ENCODE measurements at regions not wholly inside any gene's neighbourhood (a gene's known extent, or its start where the extent isn't known, plus 50 kb on each side); places are given as distances from the start of the nearest gene placed in this dataset.

GRCh38 chr6:43843097-43843645 is 73.2 kb downstream of the VEGFA start:
- DNase-seq, result no peak
- H3K4me1 ChIP-seq, result peaks cover 4 to 6% of the 10 kb centered on the region in 2 donors
- no peaks in the 10 kb centered on the region for H3K27me3 ChIP-seq
- TF ChIP-seq, protein P1, sequence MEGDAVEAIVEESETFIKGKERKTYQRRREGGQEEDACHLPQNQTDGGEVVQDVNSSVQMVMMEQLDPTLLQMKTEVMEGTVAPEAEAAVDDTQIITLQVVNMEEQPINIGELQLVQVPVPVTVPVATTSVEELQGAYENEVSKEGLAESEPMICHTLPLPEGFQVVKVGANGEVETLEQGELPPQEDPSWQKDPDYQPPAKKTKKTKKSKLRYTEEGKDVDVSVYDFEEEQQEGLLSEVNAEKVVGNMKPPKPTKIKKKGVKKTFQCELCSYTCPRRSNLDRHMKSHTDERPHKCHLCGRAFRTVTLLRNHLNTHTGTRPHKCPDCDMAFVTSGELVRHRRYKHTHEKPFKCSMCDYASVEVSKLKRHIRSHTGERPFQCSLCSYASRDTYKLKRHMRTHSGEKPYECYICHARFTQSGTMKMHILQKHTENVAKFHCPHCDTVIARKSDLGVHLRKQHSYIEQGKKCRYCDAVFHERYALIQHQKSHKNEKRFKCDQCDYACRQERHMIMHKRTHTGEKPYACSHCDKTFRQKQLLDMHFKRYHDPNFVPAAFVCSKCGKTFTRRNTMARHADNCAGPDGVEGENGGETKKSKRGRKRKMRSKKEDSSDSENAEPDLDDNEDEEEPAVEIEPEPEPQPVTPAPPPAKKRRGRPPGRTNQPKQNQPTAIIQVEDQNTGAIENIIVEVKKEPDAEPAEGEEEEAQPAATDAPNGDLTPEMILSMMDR (IDR thresholded peaks at IDR 0.05 in 4 of 5, conservative IDR thresholded peaks at IDR 0.05 in 1 of 5), result no peak
- TF ChIP-seq POLR2A (IDR thresholded peaks at IDR 0.05), result no peak
- no peak overlapping the region for H3K4me3 ChIP-seq
- H3K36me3 ChIP-seq, result no peaks in the 10 kb centered on the region
- ATAC-seq, result no peak
- no peak overlapping the region for H3K27ac ChIP-seq
- intact Hi-C loops (cut with DNase I; ENCODE audit: low total_unique reads) (no loop called here), in situ Hi-C loops (cut with MboI; ENCODE audit: low sequenced_read_pairs in 4 of 4) (no loop called here)
- H3K9me3 ChIP-seq, result no peaks in the 10 kb centered on the region

GRCh38 chr6:43842231-43842794 is 72.3 kb downstream of the VEGFA start:
- no peak for DNase-seq
- in situ Hi-C loops (cut with MboI; ENCODE audit: low sequenced_read_pairs in 4 of 4) (no loop called here), intact Hi-C loops (cut with DNase I; ENCODE audit: low total_unique reads) (no loop called here)
- Histone ChIP-seq H3K36me3 (no peaks in the 10 kb centered on the region), H3K4me1 (peaks cover 4 to 15% of the 10 kb centered on the region in 2 donors), H3K9me3 (no peaks in the 10 kb centered on the region), H3K4me3 (no peak overlapping the region), H3K27me3 (no peaks in the 10 kb centered on the region), H3K27ac (no peak overlapping the region)
- no peak for TF ChIP-seq POLR2A (IDR thresholded peaks at IDR 0.05)
- TF ChIP-seq, protein P1 (IDR thresholded peaks at IDR 0.05 in 4 of 5, conservative IDR thresholded peaks at IDR 0.05 in 1 of 5), result no peak
- ATAC-seq, result no peak

- H3K27ac ChIP-seq, result no peak overlapping the region
- no peaks in the 10 kb centered on the region for H3K27me3 ChIP-seq
- no peak overlapping the region for H3K4me3 ChIP-seq
- no peaks in the 10 kb centered on the region for H3K36me3 ChIP-seq
- H3K4me1 ChIP-seq, result peaks cover 4 to 15% of the 10 kb centered on the region in 2 donors
- intact Hi-C loops (cut with DNase I; ENCODE audit: low total_unique reads), result no loop called here
- ATAC-seq, result no peak
- no peak for DNase-seq
- TF ChIP-seq POLR2A (IDR thresholded peaks at IDR 0.05), result no peak
- TF ChIP-seq, protein P1 (IDR thresholded peaks at IDR 0.05 in 4 of 5, conservative IDR thresholded peaks at IDR 0.05 in 1 of 5), result no peak
- H3K9me3 ChIP-seq, result no peaks in the 10 kb centered on the region
- in situ Hi-C loops (cut with MboI; ENCODE audit: low sequenced_read_pairs in 4 of 4), result no loop called here
Measured at GRCh38 chr6:43840490-43841218, 70.6 kb downstream of the VEGFA start.

GRCh38 chr6:43838276-43839036 is 68.4 kb downstream of the VEGFA start:
- Histone ChIP-seq H3K36me3 (no peaks in the 10 kb centered on the region), H3K9me3 (no peaks in the 10 kb centered on the region), H3K27ac (peak overlapping the region; percentile 6 to 63 (median 51)), H3K4me1 (peaks cover 4 to 15% of the 10 kb centered on the region in 2 donors), H3K4me3 (no peak overlapping the region), H3K27me3 (no peaks in the 10 kb centered on the region)
- intact Hi-C loops (cut with DNase I; ENCODE audit: low total_unique reads), result loop anchor here (1.0 kb wide), 1 partner anchor 69 kb away; no protein-coding TSS in a partner anchor
- ATAC-seq (peak; percentile 74 to 87), DNase-seq (peak; percentile 23 to 68)
- TF ChIP-seq, protein P1 (IDR thresholded peaks at IDR 0.05 in 4 of 5, conservative IDR thresholded peaks at IDR 0.05 in 1 of 5), result peak; percentile 44 to 70 (median 53)
- no peak for TF ChIP-seq POLR2A (IDR thresholded peaks at IDR 0.05)
- in situ Hi-C loops (cut with MboI; ENCODE audit: low sequenced_read_pairs in 4 of 4), result no loop called here
